Neural crest cell (in vitro differentiated cells): ENCODE measurements at regions not wholly inside any gene's neighbourhood (a gene's known extent, or its start where the extent isn't known, plus 50 kb on each side); places are given as distances from the start of the nearest gene placed in this dataset.

Experiments used
- DNase-seq: peaks from one replicate; pipeline ENCODE4 v3.0.0; 2021; ENCODE audit warnings: low read depth, mixed read lengths, low spot score
- H3K27ac Mint-ChIP-seq: one replicate; pipeline ENCODE4 v1.8.0; 2021; ENCODE audit warnings: mild to moderate bottlenecking, mixed read lengths; ENCODE audit not compliant: unreplicated experiment
- H3K27me3 Mint-ChIP-seq: 2 replicates; pipeline ENCODE4 v1.8.0; 2021; ENCODE audit warnings: low read depth, mild to moderate bottlenecking, mixed read lengths
- H3K36me3 Mint-ChIP-seq: 2 replicates; pipeline ENCODE4 v1.8.0; 2021; ENCODE audit warnings: low read depth, mild to moderate bottlenecking, mixed read lengths
- H3K4me1 Mint-ChIP-seq: 2 replicates; pipeline ENCODE4 v1.8.0; 2021; ENCODE audit warnings: mixed read lengths
- H3K4me3 Mint-ChIP-seq: one replicate; pipeline ENCODE4 v1.8.0; 2021; ENCODE audit warnings: mild to moderate bottlenecking, mixed read lengths
- H3K9me3 Mint-ChIP-seq: 2 replicates; pipeline ENCODE4 v1.8.0; 2021; ENCODE audit warnings: mixed read lengths
- CTCF ChIP-seq: fragments of 200-600 bp; sonication (generic); conservative IDR thresholded peaks from 2 replicates; pipeline ENCODE4 v1.5.0; 2021; ENCODE audit warnings: antibody characterized with exemption, mild to moderate bottlenecking

- H3K4me1 Mint-ChIP-seq = peaks cover 19% of the 10 kb centered on the region
- TF ChIP-seq CTCF = no peak
- H3K27ac Mint-ChIP-seq = no peak overlapping the region
- no peak for DNase-seq
- H3K4me3 Mint-ChIP-seq = no peak overlapping the region
- H3K36me3 Mint-ChIP-seq = no peaks in the 10 kb centered on the region
- peaks cover 7% of the 10 kb centered on the region for H3K9me3 Mint-ChIP-seq
- no peaks in the 10 kb centered on the region for H3K27me3 Mint-ChIP-seq
Measured at GRCh38 chr18:8977701-8978100, 124.8 kb upstream of the NDUFV2 start.

- Mint-ChIP-seq H3K9me3 (peaks cover 6% of the 10 kb centered on the region), H3K36me3 (no peaks in the 10 kb centered on the region), H3K4me1 (peaks cover 22% of the 10 kb centered on the region), H3K27me3 (no peaks in the 10 kb centered on the region), H3K27ac (no peak overlapping the region), H3K4me3 (no peak overlapping the region)
- TF ChIP-seq CTCF = no peak
- no peak for DNase-seq
Measured at GRCh38 chr18:8978394-8978793, 124.1 kb upstream of the NDUFV2 start.

GRCh38 chr18:8979258-8979988, 123.1 kb upstream of the NDUFV2 start:
- Mint-ChIP-seq H3K27me3 (no peaks in the 10 kb centered on the region), H3K4me1 (peaks cover 22% of the 10 kb centered on the region), H3K36me3 (no peaks in the 10 kb centered on the region), H3K9me3 (no peaks in the 10 kb centered on the region), H3K4me3 (no peak overlapping the region), H3K27ac (no peak overlapping the region)
- no peak for TF ChIP-seq CTCF
- DNase-seq = no peak

- Mint-ChIP-seq H3K36me3 (no peaks in the 10 kb centered on the region), H3K27me3 (no peaks in the 10 kb centered on the region), H3K4me3 (no peak overlapping the region), H3K27ac (no peak overlapping the region), H3K9me3 (no peaks in the 10 kb centered on the region), H3K4me1 (peaks cover 22% of the 10 kb centered on the region)
- no peak for TF ChIP-seq CTCF
- DNase-seq = no peak
Measured at GRCh38 chr18:8980496-8980895, 122.0 kb upstream of the NDUFV2 start.

GRCh38 chr18:8980918-8981317, 121.6 kb upstream of the NDUFV2 start:
- Mint-ChIP-seq H3K4me3 (no peak overlapping the region), H3K27me3 (no peaks in the 10 kb centered on the region), H3K9me3 (no peaks in the 10 kb centered on the region), H3K4me1 (peaks cover 22% of the 10 kb centered on the region), H3K36me3 (no peaks in the 10 kb centered on the region), H3K27ac (no peak overlapping the region)
- TF ChIP-seq CTCF = no peak
- DNase-seq = no peak
